HepG2 (cell line): ENCODE measurements at regions not wholly inside any gene's neighbourhood (a gene's known extent, or its start where the extent isn't known, plus 50 kb on each side); places are given as distances from the start of the nearest gene placed in this dataset.
A peak's percentile ranks its signal among the peaks of the same experiment; 100 is the strongest.

Source experiments
- CEBPG ChIP-seq: IDR thresholded peaks from 2 replicates; pipeline ENCODE4 v1.6.1; 2016
- ELF3 ChIP-seq: IDR thresholded peaks from 2 replicates; pipeline ENCODE4 v1.6.1; 2016; ENCODE audit warnings: missing genetic modification reagents, missing compliant biosample characterization
- KDM3A ChIP-seq: IDR thresholded peaks from 2 replicates; pipeline ENCODE4 v1.6.1; 2018; ENCODE audit warnings: low read depth, missing compliant biosample characterization
- MIXL1 ChIP-seq: IDR thresholded peaks from 2 replicates; pipeline ENCODE4 v1.6.1; 2016
- PHF5A ChIP-seq: IDR thresholded peaks from one replicate; pipeline ENCODE4 v1.6.1; 2018; ENCODE audit warnings: low read depth, missing genetic modification reagents; ENCODE audit not compliant: unreplicated experiment
- RARA ChIP-seq: IDR thresholded peaks from 2 replicates; pipeline ENCODE4 v1.6.1; 2016; ENCODE audit warnings: missing genetic modification reagents, missing compliant biosample characterization
- SKI ChIP-seq: fragments of 450-650 bp; IDR thresholded peaks from one replicate; pipeline ENCODE4 v1.6.1; 2018; ENCODE audit warnings: mild to moderate bottlenecking; ENCODE audit not compliant: partially characterized antibody
- SOX13 ChIP-seq, 3 experiments: fragments of 450-650 bp in 1 of 3; sonication (generic) in 1 of 3; formaldehyde crosslinking in 1 of 3; IDR thresholded peaks in 2 of 3; conservative IDR thresholded peaks in 1 of 3; 2 replicates each; pipeline versions ENCODE4 v1.5.0 to v1.6.1; 2016 to 2020; ENCODE audit warnings: antibody characterized with exemption in 1 of 3, mild to moderate bottlenecking in 1 of 3, missing compliant biosample characterization in 1 of 3, missing genetic modification reagents in 1 of 3, moderate library complexity in 1 of 3
- TEAD3 ChIP-seq: optimal IDR thresholded peaks from 2 replicates; pipeline ENCODE3; 2016; ENCODE audit warnings: borderline replicate concordance
- XRCC5 ChIP-seq: fragments of 200-400 bp; formaldehyde crosslinking; optimal IDR thresholded peaks from 2 replicates; pipeline ENCODE3; 2017; ENCODE audit warnings: mild to moderate bottlenecking, low read length
- ZKSCAN5 ChIP-seq: sonication (generic); formaldehyde crosslinking; IDR thresholded peaks from 2 replicates; pipeline ENCODE4 v1.5.1; 2020; ENCODE audit warnings: mild to moderate bottlenecking, missing genetic modification reagents
- ZNF549 ChIP-seq: sonication (generic); formaldehyde crosslinking; IDR thresholded peaks from 2 replicates; pipeline ENCODE4 v1.5.0; 2020; ENCODE audit warnings: missing genetic modification reagents
- TF ChIP-seq, protein P1 (sequence below): sonication (generic); formaldehyde crosslinking; IDR thresholded peaks from 2 replicates; pipeline ENCODE4 v1.8.1; 2022; ENCODE audit warnings: low read depth, mild to moderate bottlenecking, missing genetic modification reagents
- TF ChIP-seq, protein P2 (sequence below): sonication (generic); formaldehyde crosslinking; IDR thresholded peaks from 2 replicates; pipeline ENCODE4 v1.4.0; 2020; ENCODE audit warnings: missing genetic modification reagents, low read depth, mild to moderate bottlenecking, borderline replicate concordance
- TF ChIP-seq, protein P3 (sequence below): sonication (generic); formaldehyde crosslinking; IDR thresholded peaks from 2 replicates; pipeline ENCODE4 v1.4.0; 2020; ENCODE audit warnings: missing genetic modification reagents
- TF ChIP-seq, protein P4 (sequence below): sonication (generic); formaldehyde crosslinking; IDR thresholded peaks from 2 replicates; pipeline ENCODE4 v1.4.0; 2020; ENCODE audit warnings: missing genetic modification reagents

DNA sequence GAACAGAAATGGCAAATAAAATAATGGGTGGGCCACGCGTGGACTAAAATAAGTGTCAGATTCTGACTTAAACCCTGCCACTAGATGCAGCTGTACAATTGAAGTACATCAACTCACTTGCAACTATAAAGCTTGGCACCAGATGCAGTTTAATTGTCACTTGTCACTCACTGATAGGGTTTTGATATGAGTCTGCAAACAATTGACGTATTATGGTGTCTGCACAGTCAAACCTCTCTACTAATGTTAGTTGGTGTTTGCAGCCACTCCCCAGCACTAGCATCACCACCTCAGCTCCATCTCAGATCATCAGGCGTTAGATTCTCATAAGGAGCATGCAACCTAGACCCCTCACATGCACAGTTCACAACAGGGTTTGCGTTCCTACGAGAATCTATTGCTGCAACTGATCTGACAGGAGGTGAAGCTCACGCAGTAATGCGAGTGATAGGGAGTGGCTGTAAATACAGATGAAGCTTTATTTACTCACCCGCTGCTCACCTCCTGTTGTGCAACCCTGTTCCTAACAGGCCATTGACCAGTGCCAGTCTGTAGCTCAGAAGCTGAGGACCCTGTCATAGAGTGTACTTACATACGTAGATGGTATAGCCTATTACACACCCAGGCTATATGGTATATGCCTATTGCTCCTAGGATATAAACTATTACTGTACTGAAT is 72.1 kb upstream of the SEMA6A start (continued):
- TF ChIP-seq, protein P1, sequence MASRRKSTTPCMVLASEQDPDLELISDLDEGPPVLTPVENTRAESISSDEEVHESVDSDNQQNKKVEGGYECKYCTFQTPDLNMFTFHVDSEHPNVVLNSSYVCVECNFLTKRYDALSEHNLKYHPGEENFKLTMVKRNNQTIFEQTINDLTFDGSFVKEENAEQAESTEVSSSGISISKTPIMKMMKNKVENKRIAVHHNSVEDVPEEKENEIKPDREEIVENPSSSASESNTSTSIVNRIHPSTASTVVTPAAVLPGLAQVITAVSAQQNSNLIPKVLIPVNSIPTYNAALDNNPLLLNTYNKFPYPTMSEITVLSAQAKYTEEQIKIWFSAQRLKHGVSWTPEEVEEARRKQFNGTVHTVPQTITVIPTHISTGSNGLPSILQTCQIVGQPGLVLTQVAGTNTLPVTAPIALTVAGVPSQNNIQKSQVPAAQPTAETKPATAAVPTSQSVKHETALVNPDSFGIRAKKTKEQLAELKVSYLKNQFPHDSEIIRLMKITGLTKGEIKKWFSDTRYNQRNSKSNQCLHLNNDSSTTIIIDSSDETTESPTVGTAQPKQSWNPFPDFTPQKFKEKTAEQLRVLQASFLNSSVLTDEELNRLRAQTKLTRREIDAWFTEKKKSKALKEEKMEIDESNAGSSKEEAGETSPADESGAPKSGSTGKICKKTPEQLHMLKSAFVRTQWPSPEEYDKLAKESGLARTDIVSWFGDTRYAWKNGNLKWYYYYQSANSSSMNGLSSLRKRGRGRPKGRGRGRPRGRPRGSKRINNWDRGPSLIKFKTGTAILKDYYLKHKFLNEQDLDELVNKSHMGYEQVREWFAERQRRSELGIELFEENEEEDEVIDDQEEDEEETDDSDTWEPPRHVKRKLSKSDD (CRISPR knock-in tag), result 0 out of 2 replicates have a peak, but pooled peaks have one; percentile 54
- TF ChIP-seq MIXL1 (peak; percentile 83; the same call in 1 of the 2 replicates), XRCC5 (peak; percentile 23), ELF3 (CRISPR knock-in tag) (peak; percentile 61; the same call in 1 of the 2 replicates), ZNF549 (CRISPR knock-in tag) (no peak), TEAD3 (CRISPR knock-in tag) (peak; percentile 76), CEBPG (peak; percentile 98), RARA (CRISPR knock-in tag) (peak; percentile 90), PHF5A (CRISPR knock-in tag) (peak; percentile 54), KDM3A (CRISPR knock-in tag) (0 out of 2 replicates have a peak, but pooled peaks have one; percentile 64), SKI (no peak), ZKSCAN5 (CRISPR knock-in tag) (peak; percentile 99), SOX13 (IDR thresholded peaks at IDR 0.05) (0 out of 2 replicates have a peak, but pooled peaks have one; percentile 42), SOX13 (CRISPR knock-in tag; conservative IDR thresholded peaks at IDR 0.05 in 1 of 2, IDR thresholded peaks at IDR 0.05 in 1 of 2) (peak in 1 of 2 experiments; percentile 85; a peak in 2 of 4 replicates)
- TF ChIP-seq, protein P2, sequence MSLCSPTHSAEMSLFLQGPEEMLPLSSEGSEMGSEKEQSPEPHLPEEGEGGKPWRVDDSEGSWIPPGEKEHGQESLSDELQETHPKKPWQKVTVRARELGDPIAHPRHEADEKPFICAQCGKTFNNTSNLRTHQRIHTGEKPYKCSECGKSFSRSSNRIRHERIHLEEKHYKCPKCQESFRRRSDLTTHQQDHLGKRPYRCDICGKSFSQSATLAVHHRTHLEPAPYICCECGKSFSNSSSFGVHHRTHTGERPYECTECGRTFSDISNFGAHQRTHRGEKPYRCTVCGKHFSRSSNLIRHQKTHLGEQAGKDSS, result peak; percentile 79; the same call in 1 of the 2 replicates
- TF ChIP-seq, protein P3, sequence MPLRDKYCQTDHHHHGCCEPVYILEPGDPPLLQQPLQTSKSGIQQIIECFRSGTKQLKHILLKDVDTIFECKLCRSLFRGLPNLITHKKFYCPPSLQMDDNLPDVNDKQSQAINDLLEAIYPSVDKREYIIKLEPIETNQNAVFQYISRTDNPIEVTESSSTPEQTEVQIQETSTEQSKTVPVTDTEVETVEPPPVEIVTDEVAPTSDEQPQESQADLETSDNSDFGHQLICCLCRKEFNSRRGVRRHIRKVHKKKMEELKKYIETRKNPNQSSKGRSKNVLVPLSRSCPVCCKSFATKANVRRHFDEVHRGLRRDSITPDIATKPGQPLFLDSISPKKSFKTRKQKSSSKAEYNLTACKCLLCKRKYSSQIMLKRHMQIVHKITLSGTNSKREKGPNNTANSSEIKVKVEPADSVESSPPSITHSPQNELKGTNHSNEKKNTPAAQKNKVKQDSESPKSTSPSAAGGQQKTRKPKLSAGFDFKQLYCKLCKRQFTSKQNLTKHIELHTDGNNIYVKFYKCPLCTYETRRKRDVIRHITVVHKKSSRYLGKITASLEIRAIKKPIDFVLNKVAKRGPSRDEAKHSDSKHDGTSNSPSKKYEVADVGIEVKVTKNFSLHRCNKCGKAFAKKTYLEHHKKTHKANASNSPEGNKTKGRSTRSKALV (CRISPR knock-in tag), result peak; percentile 55; the same call in 1 of the 2 replicates
- TF ChIP-seq, protein P4, sequence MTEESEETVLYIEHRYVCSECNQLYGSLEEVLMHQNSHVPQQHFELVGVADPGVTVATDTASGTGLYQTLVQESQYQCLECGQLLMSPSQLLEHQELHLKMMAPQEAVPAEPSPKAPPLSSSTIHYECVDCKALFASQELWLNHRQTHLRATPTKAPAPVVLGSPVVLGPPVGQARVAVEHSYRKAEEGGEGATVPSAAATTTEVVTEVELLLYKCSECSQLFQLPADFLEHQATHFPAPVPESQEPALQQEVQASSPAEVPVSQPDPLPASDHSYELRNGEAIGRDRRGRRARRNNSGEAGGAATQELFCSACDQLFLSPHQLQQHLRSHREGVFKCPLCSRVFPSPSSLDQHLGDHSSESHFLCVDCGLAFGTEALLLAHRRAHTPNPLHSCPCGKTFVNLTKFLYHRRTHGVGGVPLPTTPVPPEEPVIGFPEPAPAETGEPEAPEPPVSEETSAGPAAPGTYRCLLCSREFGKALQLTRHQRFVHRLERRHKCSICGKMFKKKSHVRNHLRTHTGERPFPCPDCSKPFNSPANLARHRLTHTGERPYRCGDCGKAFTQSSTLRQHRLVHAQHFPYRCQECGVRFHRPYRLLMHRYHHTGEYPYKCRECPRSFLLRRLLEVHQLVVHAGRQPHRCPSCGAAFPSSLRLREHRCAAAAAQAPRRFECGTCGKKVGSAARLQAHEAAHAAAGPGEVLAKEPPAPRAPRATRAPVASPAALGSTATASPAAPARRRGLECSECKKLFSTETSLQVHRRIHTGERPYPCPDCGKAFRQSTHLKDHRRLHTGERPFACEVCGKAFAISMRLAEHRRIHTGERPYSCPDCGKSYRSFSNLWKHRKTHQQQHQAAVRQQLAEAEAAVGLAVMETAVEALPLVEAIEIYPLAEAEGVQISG, result peak; percentile 59
